ENCODE measurements at regions not wholly inside any gene's neighbourhood (a gene's known extent, or its start where the extent isn't known, plus 50 kb on each side); places are given as distances from the start of the nearest gene placed in this dataset.

DNA sequence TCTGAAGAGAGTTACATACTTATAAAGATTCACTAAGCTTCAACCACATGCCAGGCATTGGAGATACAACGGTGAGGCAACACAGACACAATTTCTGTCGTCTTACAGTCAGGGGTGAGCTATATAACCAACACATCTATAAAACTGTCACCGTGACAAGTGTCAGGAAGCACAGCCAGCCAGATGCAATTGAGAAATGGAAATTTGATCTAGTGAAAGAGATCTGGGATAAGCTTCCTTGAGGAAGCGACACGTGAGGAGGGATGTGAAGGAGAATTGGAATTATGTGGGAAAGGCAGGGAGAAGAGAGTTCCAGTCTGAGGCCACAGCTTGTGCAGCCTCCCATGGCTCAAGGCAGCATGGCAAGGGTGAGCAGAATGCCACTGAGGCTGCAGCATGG is 50.9 kb upstream of the ZNF354B start:
- H3K4me3 ChIP-seq (ENCODE audit: control insufficient read depth, low read depth, low read length) = no peak overlapping the region
- TF ChIP-seq, protein P1, sequence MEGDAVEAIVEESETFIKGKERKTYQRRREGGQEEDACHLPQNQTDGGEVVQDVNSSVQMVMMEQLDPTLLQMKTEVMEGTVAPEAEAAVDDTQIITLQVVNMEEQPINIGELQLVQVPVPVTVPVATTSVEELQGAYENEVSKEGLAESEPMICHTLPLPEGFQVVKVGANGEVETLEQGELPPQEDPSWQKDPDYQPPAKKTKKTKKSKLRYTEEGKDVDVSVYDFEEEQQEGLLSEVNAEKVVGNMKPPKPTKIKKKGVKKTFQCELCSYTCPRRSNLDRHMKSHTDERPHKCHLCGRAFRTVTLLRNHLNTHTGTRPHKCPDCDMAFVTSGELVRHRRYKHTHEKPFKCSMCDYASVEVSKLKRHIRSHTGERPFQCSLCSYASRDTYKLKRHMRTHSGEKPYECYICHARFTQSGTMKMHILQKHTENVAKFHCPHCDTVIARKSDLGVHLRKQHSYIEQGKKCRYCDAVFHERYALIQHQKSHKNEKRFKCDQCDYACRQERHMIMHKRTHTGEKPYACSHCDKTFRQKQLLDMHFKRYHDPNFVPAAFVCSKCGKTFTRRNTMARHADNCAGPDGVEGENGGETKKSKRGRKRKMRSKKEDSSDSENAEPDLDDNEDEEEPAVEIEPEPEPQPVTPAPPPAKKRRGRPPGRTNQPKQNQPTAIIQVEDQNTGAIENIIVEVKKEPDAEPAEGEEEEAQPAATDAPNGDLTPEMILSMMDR (IDR thresholded peaks at IDR 0.05; ENCODE audit: control insufficient read depth, insufficient read depth, low read depth, low read length, missing control alignments) = no peak
- no peak for DNase-seq (ENCODE audit: low read depth)

GRCh38 chr5:178801021-178801420 is 58.7 kb upstream of the ZNF354B start:
- TF ChIP-seq, protein P1 (IDR thresholded peaks at IDR 0.05; ENCODE audit: control insufficient read depth, insufficient read depth, low read depth, low read length, missing control alignments) = no peak
- H3K4me3 ChIP-seq (ENCODE audit: control insufficient read depth, low read depth, low read length) = no peak overlapping the region
- no peak for DNase-seq (ENCODE audit: low read depth)

- H3K4me3 ChIP-seq (ENCODE audit: control insufficient read depth, low read depth, low read length) = no peak overlapping the region
- TF ChIP-seq, protein P1 (IDR thresholded peaks at IDR 0.05; ENCODE audit: control insufficient read depth, insufficient read depth, low read depth, low read length, missing control alignments) = no peak
- DNase-seq (ENCODE audit: low read depth) = no peak
These were observed 62.0 kb upstream of the ZNF354B start for GRCh38 chr5:178797546-178798440.

DNA sequence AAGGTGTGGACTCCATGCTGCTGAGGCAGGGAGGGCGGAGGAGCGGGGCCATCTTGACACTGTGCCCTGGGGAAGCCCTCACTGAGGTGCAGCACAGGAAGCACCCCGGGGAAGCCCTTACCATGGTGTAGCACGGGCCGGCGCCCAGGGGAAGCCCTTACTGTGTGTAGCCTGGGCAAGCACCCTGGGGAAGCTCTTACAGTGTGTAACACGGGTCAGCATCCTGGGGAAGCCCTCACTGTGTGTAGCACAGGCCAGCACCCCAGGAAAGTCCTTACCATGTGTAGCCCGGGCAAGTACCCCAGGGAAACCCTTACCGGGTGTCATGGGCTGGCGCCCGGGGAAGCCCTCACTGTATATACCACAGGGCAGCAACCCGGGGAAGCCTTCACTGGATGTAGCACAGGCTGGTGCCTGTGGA is 62.6 kb upstream of the ZNF354B start:
- TF ChIP-seq, protein P1 (IDR thresholded peaks at IDR 0.05; ENCODE audit: control insufficient read depth, insufficient read depth, low read depth, low read length, missing control alignments) = no peak
- no peak overlapping the region for H3K4me3 ChIP-seq (ENCODE audit: control insufficient read depth, low read depth, low read length)
- DNase-seq (ENCODE audit: low read depth) = no peak

DNA sequence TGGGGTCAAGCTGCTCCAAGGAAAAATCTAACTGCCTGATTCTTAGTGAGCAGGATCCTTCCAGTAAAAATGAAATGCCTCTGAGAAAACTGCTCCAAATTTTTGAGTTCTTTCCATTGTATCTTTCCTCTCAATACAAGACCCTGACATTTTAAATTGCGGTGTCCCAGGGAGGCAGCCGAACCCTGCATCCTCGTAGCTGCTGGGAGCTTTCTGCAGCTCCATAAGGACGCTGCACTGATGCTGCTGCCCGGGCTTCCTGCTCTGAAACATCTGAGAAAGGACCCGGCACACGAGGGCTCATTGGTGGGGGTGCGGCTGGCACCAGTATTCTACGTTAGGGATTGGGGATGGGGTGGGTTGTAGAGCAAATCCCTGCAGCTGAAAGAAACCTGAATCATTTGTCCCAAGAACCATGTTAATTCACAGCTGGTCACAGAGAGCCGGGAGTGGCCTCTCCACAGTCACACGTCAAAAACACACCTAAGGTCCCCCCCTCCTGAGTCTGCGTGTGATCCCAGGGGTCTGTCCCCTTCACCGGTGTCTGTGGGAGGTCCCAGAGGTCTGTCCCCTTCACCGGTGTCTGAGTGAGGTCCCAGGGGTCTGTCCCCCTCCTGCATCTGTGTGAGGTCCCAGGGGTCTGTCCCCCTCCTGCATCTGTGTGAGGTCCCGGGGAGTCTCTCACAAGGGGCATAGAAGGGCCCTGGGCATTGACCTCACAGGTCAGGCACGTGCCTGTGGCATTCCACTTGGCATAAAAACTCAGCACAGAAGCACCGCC is 63.4 kb upstream of the ZNF354B start:
- TF ChIP-seq, protein P1 (IDR thresholded peaks at IDR 0.05; ENCODE audit: control insufficient read depth, insufficient read depth, low read depth, low read length, missing control alignments) = no peak
- H3K4me3 ChIP-seq (ENCODE audit: control insufficient read depth, low read depth, low read length) = no peak overlapping the region
- no peak for DNase-seq (ENCODE audit: low read depth)

- TF ChIP-seq, protein P1 (IDR thresholded peaks at IDR 0.05; ENCODE audit: control insufficient read depth, insufficient read depth, low read depth, low read length, missing control alignments) = no peak
- no peak overlapping the region for H3K4me3 ChIP-seq (ENCODE audit: control insufficient read depth, low read depth, low read length)
- no peak for DNase-seq (ENCODE audit: low read depth)
These were observed 64.0 kb upstream of the ZNF354A start for GRCh38 chr5:178794433-178794832.

All from AG09309 (cell line).